ENCODE measurements at regions not wholly inside any gene's neighbourhood (a gene's known extent, or its start where the extent isn't known, plus 50 kb on each side); places are given as distances from the start of the nearest gene placed in this dataset.

DNA sequence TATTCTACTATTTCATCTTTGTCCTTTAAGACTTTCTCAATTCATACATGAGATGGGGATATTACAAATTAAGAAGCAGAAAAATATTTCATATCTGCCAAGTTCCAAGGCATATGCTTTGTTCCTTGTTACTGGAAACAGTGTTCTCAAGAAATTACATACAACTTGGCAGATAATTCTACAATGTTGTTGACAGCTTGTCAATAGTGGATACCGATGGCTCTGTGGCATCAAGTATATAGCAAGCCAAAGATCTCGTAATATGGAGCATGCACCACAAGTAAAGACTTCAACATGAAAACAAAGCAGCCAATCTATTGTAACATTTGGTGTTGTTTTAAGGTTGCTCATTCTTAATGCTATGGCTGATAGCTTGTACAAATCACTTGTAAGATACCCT lies 598.2 kb upstream of the KLHL29 start:
- Histone ChIP-seq H3K36me3 (ENCODE audit: control insufficient read depth, insufficient read depth, low read length) (no peaks in the 10 kb centered on the region), H3K4me3 (ENCODE audit: low read length) (no peak overlapping the region), H3K27me3 (ENCODE audit: control insufficient read depth, insufficient read depth, low read length) (no peaks in the 10 kb centered on the region), H3K9me3 (ENCODE audit: control insufficient read depth, insufficient read depth, low read length) (no peaks in the 10 kb centered on the region), H3K27ac (ENCODE audit: low read length) (no peak overlapping the region), H3K4me1 (ENCODE audit: control insufficient read depth, insufficient read depth, low read length) (no peaks in the 10 kb centered on the region)
- Mint-ChIP-seq H3K4me1 (no peaks in the 10 kb centered on the region), H3K27ac (no peak overlapping the region), H3K27me3 (ENCODE audit: low read depth in 2 of 2) (no peaks in the 10 kb centered on the region), H3K4me3 (no peak overlapping the region), H3K9me3 (peaks cover 7% of the 10 kb centered on the region in 2 donors), H3K36me3 (no peaks in the 10 kb centered on the region)
- 70% methylated on average over 2 of the region's 2 CpGs for WGBS (ENCODE audit: insufficient coverage)
- TF ChIP-seq, protein P1, sequence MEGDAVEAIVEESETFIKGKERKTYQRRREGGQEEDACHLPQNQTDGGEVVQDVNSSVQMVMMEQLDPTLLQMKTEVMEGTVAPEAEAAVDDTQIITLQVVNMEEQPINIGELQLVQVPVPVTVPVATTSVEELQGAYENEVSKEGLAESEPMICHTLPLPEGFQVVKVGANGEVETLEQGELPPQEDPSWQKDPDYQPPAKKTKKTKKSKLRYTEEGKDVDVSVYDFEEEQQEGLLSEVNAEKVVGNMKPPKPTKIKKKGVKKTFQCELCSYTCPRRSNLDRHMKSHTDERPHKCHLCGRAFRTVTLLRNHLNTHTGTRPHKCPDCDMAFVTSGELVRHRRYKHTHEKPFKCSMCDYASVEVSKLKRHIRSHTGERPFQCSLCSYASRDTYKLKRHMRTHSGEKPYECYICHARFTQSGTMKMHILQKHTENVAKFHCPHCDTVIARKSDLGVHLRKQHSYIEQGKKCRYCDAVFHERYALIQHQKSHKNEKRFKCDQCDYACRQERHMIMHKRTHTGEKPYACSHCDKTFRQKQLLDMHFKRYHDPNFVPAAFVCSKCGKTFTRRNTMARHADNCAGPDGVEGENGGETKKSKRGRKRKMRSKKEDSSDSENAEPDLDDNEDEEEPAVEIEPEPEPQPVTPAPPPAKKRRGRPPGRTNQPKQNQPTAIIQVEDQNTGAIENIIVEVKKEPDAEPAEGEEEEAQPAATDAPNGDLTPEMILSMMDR (IDR thresholded peaks at IDR 0.05), result no peak
- ATAC-seq, result no peak
- intact Hi-C loops (cut with micrococcal nuclease), result no loop called here
- no peak for DNase-seq

DNA sequence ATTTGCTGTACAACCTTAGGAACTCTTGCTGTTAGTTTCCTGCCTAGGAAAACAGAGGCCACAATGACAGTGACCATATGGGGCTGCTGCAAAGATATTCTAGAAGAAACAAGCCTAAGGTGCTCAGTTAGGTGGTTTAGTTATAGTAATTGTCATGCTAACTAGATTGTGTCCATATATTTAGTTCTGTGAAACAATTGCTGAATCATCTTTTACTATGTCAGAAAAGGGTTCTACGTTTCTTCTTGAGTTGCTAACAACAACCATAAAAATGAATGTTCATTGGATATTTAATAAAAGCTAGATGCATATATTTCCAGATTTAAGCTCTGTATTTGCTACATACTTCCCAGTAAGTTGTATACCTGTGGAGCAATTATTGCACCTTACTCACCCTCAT lies 597.2 kb upstream of the KLHL29 start:
- H3K4me3 ChIP-seq (ENCODE audit: low read length), result no peak overlapping the region
- Mint-ChIP-seq H3K9me3 (peaks cover 7 to 11% of the 10 kb centered on the region in 2 donors), H3K4me3 (no peak overlapping the region), H3K4me1 (no peaks in the 10 kb centered on the region), H3K27me3 (ENCODE audit: low read depth in 2 of 2) (no peaks in the 10 kb centered on the region), H3K27ac (no peak overlapping the region), H3K36me3 (no peaks in the 10 kb centered on the region)
- intact Hi-C loops (cut with micrococcal nuclease), result no loop called here
- DNase-seq (no peak), ATAC-seq (no peak)
- no peaks in the 10 kb centered on the region for H3K9me3 ChIP-seq (ENCODE audit: control insufficient read depth, insufficient read depth, low read length)
- no peaks in the 10 kb centered on the region for H3K4me1 ChIP-seq (ENCODE audit: control insufficient read depth, insufficient read depth, low read length)
- H3K27me3 ChIP-seq (ENCODE audit: control insufficient read depth, insufficient read depth, low read length), result no peaks in the 10 kb centered on the region
- WGBS (ENCODE audit: insufficient coverage), result no CpG with 5 or more reads among the region's 1 CpG
- H3K36me3 ChIP-seq (ENCODE audit: control insufficient read depth, insufficient read depth, low read length), result no peaks in the 10 kb centered on the region
- TF ChIP-seq, protein P1 (IDR thresholded peaks at IDR 0.05), result no peak
- no peak overlapping the region for H3K27ac ChIP-seq (ENCODE audit: low read length)

DNA sequence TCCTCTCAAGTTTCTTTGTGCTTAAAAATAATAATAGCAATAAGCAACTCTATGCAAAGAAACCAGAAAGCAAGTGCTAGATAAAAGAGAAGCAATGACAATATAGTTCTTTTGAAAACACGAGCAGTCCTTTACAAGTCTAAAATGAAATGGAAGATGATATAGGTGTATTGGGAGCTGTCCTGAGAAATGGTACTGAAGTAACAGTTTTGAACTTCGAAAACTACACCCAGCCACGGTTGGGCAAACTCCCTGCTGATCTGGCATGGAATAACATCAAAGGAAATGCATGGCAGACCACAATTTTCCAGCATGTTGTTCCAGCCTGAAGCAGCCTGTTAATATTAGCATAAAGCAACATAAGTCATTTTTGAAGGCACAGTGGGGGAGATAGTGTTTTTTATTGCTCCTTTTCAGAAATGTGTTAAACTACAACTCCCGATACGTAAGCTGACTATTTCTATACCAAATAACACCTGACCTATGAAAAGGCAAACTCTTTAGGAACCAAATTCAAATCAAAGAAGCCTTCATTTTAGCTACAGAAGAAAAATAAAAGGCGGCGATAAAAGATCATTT lies 596.1 kb upstream of the KLHL29 start:
- H3K4me1 Mint-ChIP-seq, result no peaks in the 10 kb centered on the region
- no peak overlapping the region for H3K4me3 Mint-ChIP-seq
- no peak overlapping the region for H3K4me3 ChIP-seq (ENCODE audit: low read length)
- H3K27me3 ChIP-seq (ENCODE audit: control insufficient read depth, insufficient read depth, low read length), result no peaks in the 10 kb centered on the region
- DNase-seq (no peak), ATAC-seq (no peak)
- no peaks in the 10 kb centered on the region for H3K27me3 Mint-ChIP-seq (ENCODE audit: low read depth in 2 of 2)
- H3K36me3 Mint-ChIP-seq, result no peaks in the 10 kb centered on the region
- no peak overlapping the region for H3K27ac ChIP-seq (ENCODE audit: low read length)
- intact Hi-C loops (cut with micrococcal nuclease), result no loop called here
- no peaks in the 10 kb centered on the region for H3K36me3 ChIP-seq (ENCODE audit: control insufficient read depth, insufficient read depth, low read length)
- H3K9me3 Mint-ChIP-seq, result peaks cover 7 to 11% of the 10 kb centered on the region in 2 donors
- no peaks in the 10 kb centered on the region for H3K9me3 ChIP-seq (ENCODE audit: control insufficient read depth, insufficient read depth, low read length)
- H3K4me1 ChIP-seq (ENCODE audit: control insufficient read depth, insufficient read depth, low read length), result no peaks in the 10 kb centered on the region
- TF ChIP-seq, protein P1 (IDR thresholded peaks at IDR 0.05), result no peak
- 81% methylated on average over 7 of the region's 7 CpGs for WGBS (ENCODE audit: insufficient coverage)
- H3K27ac Mint-ChIP-seq, result no peak overlapping the region

DNA sequence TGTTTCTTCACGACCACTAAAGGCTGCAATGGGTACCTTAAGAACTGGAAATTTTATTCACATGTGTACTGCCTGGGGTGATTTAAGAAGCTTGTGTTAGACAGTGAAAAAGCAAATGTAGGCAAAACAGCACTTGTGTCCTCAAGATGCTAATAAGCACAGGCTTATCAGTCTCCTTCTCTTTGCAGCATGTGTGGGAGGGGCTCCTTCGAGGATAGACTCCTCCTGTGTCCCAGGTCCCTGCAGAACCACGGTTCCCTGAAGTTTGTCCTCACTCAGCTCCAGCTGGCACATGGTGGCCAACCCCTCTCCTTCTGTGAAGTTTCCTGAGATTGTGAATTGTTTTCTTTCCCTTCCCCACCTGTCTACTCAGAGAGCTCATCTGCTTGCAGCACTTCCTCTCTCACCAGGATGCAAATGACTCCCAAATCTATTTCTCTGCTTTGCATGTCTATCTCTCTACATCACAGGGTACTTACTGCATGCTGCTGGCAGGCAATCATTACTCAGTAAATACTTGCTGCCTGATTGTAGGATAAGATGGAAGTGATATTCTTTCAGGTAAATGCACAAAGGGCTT lies 589.6 kb upstream of the KLHL29 start:
- Histone ChIP-seq H3K4me3 (ENCODE audit: low read length) (no peak overlapping the region), H3K27ac (ENCODE audit: low read length) (no peak overlapping the region), H3K36me3 (ENCODE audit: control insufficient read depth, insufficient read depth, low read length) (no peaks in the 10 kb centered on the region), H3K27me3 (ENCODE audit: control insufficient read depth, insufficient read depth, low read length) (no peaks in the 10 kb centered on the region), H3K9me3 (ENCODE audit: control insufficient read depth, insufficient read depth, low read length) (no peaks in the 10 kb centered on the region), H3K4me1 (ENCODE audit: control insufficient read depth, insufficient read depth, low read length) (no peaks in the 10 kb centered on the region)
- WGBS (ENCODE audit: insufficient coverage), result 48% methylated on average over 3 of the region's 3 CpGs
- peaks cover 5 to 12% of the 10 kb centered on the region in 2 donors for H3K9me3 Mint-ChIP-seq
- TF ChIP-seq, protein P1 (IDR thresholded peaks at IDR 0.05), result no peak
- ATAC-seq (no peak), DNase-seq (no peak)
- H3K4me1 Mint-ChIP-seq, result no peaks in the 10 kb centered on the region
- no peak overlapping the region for H3K27ac Mint-ChIP-seq
- no peaks in the 10 kb centered on the region for H3K27me3 Mint-ChIP-seq (ENCODE audit: low read depth in 2 of 2)
- no peak overlapping the region for H3K4me3 Mint-ChIP-seq
- no peaks in the 10 kb centered on the region for H3K36me3 Mint-ChIP-seq
- intact Hi-C loops (cut with micrococcal nuclease), result no loop called here
